GM18517 (cell line): ENCODE measurements at regions not wholly inside any gene's neighbourhood (a gene's known extent, or its start where the extent isn't known, plus 50 kb on each side); places are given as distances from the start of the nearest gene placed in this dataset.
A peak's percentile ranks its signal among the peaks of the same experiment; 100 is the strongest.
"Not testable (repeated sequence)": the region's sequence is repeated elsewhere in the genome, so short reads cannot be mapped to it uniquely, and the experiment has no call there.

ENCODE experiments used
- ATAC-seq: cut with Tn5 transposase; IDR thresholded peaks from one replicate; pipeline ENCODE4 v1.9.1; 2021; ENCODE audit warnings: mild to moderate bottlenecking, moderate library complexity; ENCODE audit not compliant: unreplicated experiment

GRCh38 chr15:56812221-56812620 is 78.9 kb upstream of the ZNF280D start:
- no peak for ATAC-seq

GRCh38 chr15:56811586-56811985 is 78.3 kb upstream of the ZNF280D start:
- no peak for ATAC-seq

- ATAC-seq: no peak
Measured at GRCh38 chr15:56808160-56808559, 74.9 kb upstream of the ZNF280D start.

- ATAC-seq: no peak
Measured at GRCh38 chr15:56806148-56806536, 72.8 kb upstream of the ZNF280D start.

GRCh38 chr15:56805466-56806147 is 72.3 kb upstream of the ZNF280D start:
- no peak for ATAC-seq

GRCh38 chr15:56804938-56805337 is 71.6 kb upstream of the ZNF280D start:
- ATAC-seq: no peak

- ATAC-seq: peak; percentile 49
Measured at GRCh38 chr15:56804279-56804678, 71.0 kb upstream of the ZNF280D start.

- no peak for ATAC-seq
Measured at GRCh38 chr15:56802161-56802560, 68.9 kb upstream of the ZNF280D start.

GRCh38 chr15:56798639-56799038 is 65.3 kb upstream of the ZNF280D start:
- peak; percentile 91 for ATAC-seq

GRCh38 chr15:56797720-56798275 is 64.5 kb upstream of the ZNF280D start:
- no peak for ATAC-seq

- no peak for ATAC-seq
Measured at GRCh38 chr15:56795502-56795901, 62.2 kb upstream of the ZNF280D start.

GRCh38 chr15:56794553-56795329 is 61.4 kb upstream of the ZNF280D start:
- no peak for ATAC-seq

- ATAC-seq: no peak
Measured at GRCh38 chr15:56794165-56794552, 60.9 kb upstream of the ZNF280D start.

GRCh38 chr15:56792211-56792610 is 58.9 kb upstream of the ZNF280D start:
- no peak for ATAC-seq

- ATAC-seq: not testable (repeated sequence)
Measured at GRCh38 chr15:56791521-56791920, 58.2 kb upstream of the ZNF280D start.

GRCh38 chr15:56788359-56788758 is 55.0 kb upstream of the ZNF280D start:
- ATAC-seq: no peak

GRCh38 chr15:56786966-56787365 is 53.7 kb upstream of the ZNF280D start:
- ATAC-seq: peak; percentile 84

GRCh38 chr15:56783857-56784661 is 50.8 kb upstream of the ZNF280D start:
- ATAC-seq: no peak

GRCh38 chr15:56783156-56783856 is 50.0 kb upstream of the ZNF280D start:
- ATAC-seq: no peak
